CD4-positive, alpha-beta T cell treated with Interleukin-2 at 100 ng/mL for 4 hours (primary cell): ENCODE measurements at regions not wholly inside any gene's neighbourhood (a gene's known extent, or its start where the extent isn't known, plus 50 kb on each side); places are given as distances from the start of the nearest gene placed in this dataset.

Source experiments
- DNase-seq: peaks from one replicate; pipeline ENCODE4 v3.0.0-alpha.2; 2020; ENCODE audit warnings: low spot score

- no peak for DNase-seq
Measured at GRCh38 chr6:166692723-166693302, 65.8 kb upstream of the RPS6KA2 start.

GRCh38 chr6:166691746-166692145, 64.7 kb upstream of the RPS6KA2 start:
- DNase-seq, result no peak

GRCh38 chr6:166691199-166691598, 64.1 kb upstream of the RPS6KA2 start:
- no peak for DNase-seq

- no peak for DNase-seq
Measured at GRCh38 chr6:166689687-166690086, 62.6 kb upstream of the RPS6KA2 start.

- DNase-seq, result no peak
Measured at GRCh38 chr6:166688901-166689300, 61.9 kb upstream of the RPS6KA2 start.

- DNase-seq, result no peak
Measured at GRCh38 chr6:166687879-166688205, 60.8 kb upstream of the RPS6KA2 start.

- DNase-seq, result no peak
Measured at GRCh38 chr6:166687070-166687878, 60.2 kb upstream of the RPS6KA2 start.

GRCh38 chr6:166686317-166686716, 59.3 kb upstream of the RPS6KA2 start:
- no peak for DNase-seq

GRCh38 chr6:166684866-166685265, 57.8 kb upstream of the RPS6KA2 start:
- DNase-seq, result no peak

- DNase-seq, result no peak
Measured at GRCh38 chr6:166684170-166684569, 57.1 kb upstream of the RPS6KA2 start.

- DNase-seq, result no peak
Measured at GRCh38 chr6:166683477-166683876, 56.4 kb upstream of the RPS6KA2 start.

GRCh38 chr6:166679566-166679965, 52.5 kb upstream of the RPS6KA2 start:
- no peak for DNase-seq

- DNase-seq, result no peak
Measured at GRCh38 chr6:166678426-166678825, 51.4 kb upstream of the RPS6KA2 start.

- no peak for DNase-seq
Measured at GRCh38 chr6:166677941-166678340, 50.9 kb upstream of the RPS6KA2 start.
